ENCODE measurements at regions not wholly inside any gene's neighbourhood (a gene's known extent, or its start where the extent isn't known, plus 50 kb on each side); places are given as distances from the start of the nearest gene placed in this dataset.
A peak's percentile ranks its signal among the peaks of the same experiment; 100 is the strongest.
"Not testable (repeated sequence)": the region's sequence is repeated elsewhere in the genome, so short reads cannot be mapped to it uniquely, and the experiment has no call there.

DNA sequence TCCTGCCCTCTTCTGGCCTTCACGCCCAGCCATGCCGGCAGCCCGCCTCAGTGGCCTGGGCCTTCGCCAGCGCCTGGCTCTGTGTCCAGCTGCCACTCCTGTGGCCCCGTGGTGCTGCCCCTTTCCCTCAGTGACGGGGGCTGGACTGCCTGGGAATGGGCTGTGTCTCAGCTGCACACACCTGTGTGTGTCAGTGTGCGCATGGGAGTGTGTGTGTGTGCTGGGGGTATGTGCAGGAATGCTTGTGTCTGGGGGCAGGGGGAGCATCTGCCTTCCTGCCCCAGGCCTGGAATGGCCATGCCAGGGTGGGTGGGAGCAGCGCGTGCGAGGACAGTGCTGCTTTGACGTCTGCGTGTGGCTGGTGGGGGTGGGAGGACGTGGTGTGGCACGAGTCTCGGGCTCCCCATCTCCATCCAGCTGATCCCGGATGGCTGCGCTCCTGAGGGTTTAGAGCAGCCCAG is 224.9 kb downstream of the TMEM121 start:
- Histone ChIP-seq H3K79me2 (ENCODE audit: control insufficient read depth, insufficient read depth, low read length) (peaks cover 10% of the 10 kb centered on the region), H3K4me1 (ENCODE audit: control insufficient read depth in 2 of 2, insufficient read depth in 2 of 2, low read length in 2 of 2) (peaks cover 27 to 31% of the 10 kb centered on the region in 2 donors)
- DNase-seq; H3K27me3 ChIP-seq (replicated peaks in 1 of 4; ENCODE audit: control extremely low read depth in 1 of 4, control insufficient read depth in 3 of 4, insufficient read depth in 4 of 4, low read length in 3 of 4); H3K27ac ChIP-seq (ENCODE audit: low read length in 2 of 2); H3K9me3 Mint-ChIP-seq (ENCODE audit: insufficient read depth); intact Hi-C loops (cut with micrococcal nuclease); H2AFZ ChIP-seq (ENCODE audit: insufficient read depth, low read depth, low read length, poor library complexity, severe bottlenecking); H3K36me3 ChIP-seq (replicated peaks in 1 of 2; ENCODE audit: control extremely low read depth in 1 of 2, control insufficient read depth in 1 of 2, extremely low read depth in 1 of 2, insufficient read depth in 2 of 2, low read length in 1 of 2); H3K27me3 Mint-ChIP-seq; CTCF ChIA-PET; H3K9ac ChIP-seq (ENCODE audit: low read length); H3K4me2 ChIP-seq (replicated peaks; ENCODE audit: low read depth, low read length, poor library complexity, severe bottlenecking); H3K9me3 ChIP-seq (ENCODE audit: control extremely low read depth in 1 of 3, control insufficient read depth in 2 of 3, insufficient read depth in 1 of 3, low read length in 2 of 3); ATAC-seq (ENCODE audit: low read depth); H3K4me3 Mint-ChIP-seq; H4K20me1 ChIP-seq (ENCODE audit: control insufficient read depth, insufficient read depth, low read length, poor library complexity, severe bottlenecking); POLR2A ChIA-PET; H3K4me3 ChIP-seq (ENCODE audit: control extremely low read depth in 1 of 5, extremely low read depth in 1 of 5, insufficient read depth in 1 of 5, low read depth in 2 of 5, low read length in 4 of 5): not testable (repeated sequence)
- peaks cover 19% of the 10 kb centered on the region for H3K4me1 Mint-ChIP-seq
- peak overlapping the region; percentile 10 for H3K27ac Mint-ChIP-seq
- 96% methylated on average over 8 of the region's 18 CpGs for WGBS (ENCODE audit: insufficient coverage)

GRCh38 chr14:105752420-105752819 is 226.0 kb downstream of the TMEM121 start:
- DNase-seq; H3K9me3 Mint-ChIP-seq (ENCODE audit: insufficient read depth); H3K4me3 Mint-ChIP-seq; H4K20me1 ChIP-seq (ENCODE audit: control insufficient read depth, insufficient read depth, low read length, poor library complexity, severe bottlenecking); H3K4me3 ChIP-seq (ENCODE audit: control extremely low read depth in 1 of 5, extremely low read depth in 1 of 5, insufficient read depth in 1 of 5, low read depth in 2 of 5, low read length in 4 of 5); ATAC-seq (ENCODE audit: low read depth); H3K27me3 ChIP-seq (replicated peaks in 1 of 4; ENCODE audit: control extremely low read depth in 1 of 4, control insufficient read depth in 3 of 4, insufficient read depth in 4 of 4, low read length in 3 of 4); H3K36me3 ChIP-seq (replicated peaks in 1 of 2; ENCODE audit: control extremely low read depth in 1 of 2, control insufficient read depth in 1 of 2, extremely low read depth in 1 of 2, insufficient read depth in 2 of 2, low read length in 1 of 2); H3K27me3 Mint-ChIP-seq; H3K79me2 ChIP-seq (ENCODE audit: control insufficient read depth, insufficient read depth, low read length); CTCF ChIA-PET; H2AFZ ChIP-seq (ENCODE audit: insufficient read depth, low read depth, low read length, poor library complexity, severe bottlenecking); H3K9me3 ChIP-seq (ENCODE audit: control extremely low read depth in 1 of 3, control insufficient read depth in 2 of 3, insufficient read depth in 1 of 3, low read length in 2 of 3); intact Hi-C loops (cut with micrococcal nuclease); H3K4me2 ChIP-seq (replicated peaks; ENCODE audit: low read depth, low read length, poor library complexity, severe bottlenecking); H3K9ac ChIP-seq (ENCODE audit: low read length); POLR2A ChIA-PET; H3K27ac ChIP-seq (ENCODE audit: low read length in 2 of 2): not testable (repeated sequence)
- WGBS (ENCODE audit: insufficient coverage), result no CpG with 5 or more reads among the region's 7 CpGs
- peaks cover 19% of the 10 kb centered on the region for H3K4me1 Mint-ChIP-seq
- peak overlapping the region; percentile 41 for H3K27ac Mint-ChIP-seq
- peaks cover 18 to 20% of the 10 kb centered on the region in 2 donors for H3K4me1 ChIP-seq (ENCODE audit: control insufficient read depth in 2 of 2, insufficient read depth in 2 of 2, low read length in 2 of 2)
